Fibroblast of skin of left biceps (primary cell): ENCODE measurements at regions not wholly inside any gene's neighbourhood (a gene's known extent, or its start where the extent isn't known, plus 50 kb on each side); places are given as distances from the start of the nearest gene placed in this dataset.
"Not testable (repeated sequence)": the region's sequence is repeated elsewhere in the genome, so short reads cannot be mapped to it uniquely, and the experiment has no call there.

ENCODE experiments used
- DNase-seq, 2 experiments: peaks; one replicate each; pipeline ENCODE4 v3.0.0-alpha.2; 2013; ENCODE audit warnings: low read depth in 2 of 2

DNA sequence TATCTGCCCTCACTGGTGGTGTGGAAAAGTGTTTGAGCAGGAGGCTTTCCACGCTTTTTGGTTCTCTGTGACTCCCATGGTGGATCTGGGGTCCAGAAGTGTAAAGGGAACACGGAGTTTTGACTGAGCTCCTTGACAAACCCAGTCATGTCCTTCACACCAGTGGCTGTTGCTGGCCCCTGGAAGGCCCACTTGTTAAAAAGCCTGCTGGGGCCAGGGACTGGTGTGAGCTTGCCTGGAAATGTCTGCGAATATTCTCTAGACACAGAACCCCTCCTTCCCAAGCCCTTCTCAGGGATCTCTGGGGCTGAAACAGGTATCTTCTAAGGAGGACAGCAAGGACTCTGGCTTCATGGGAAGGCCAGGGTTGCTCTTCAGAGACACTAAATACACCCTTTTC is 343.0 kb downstream of the TCERG1L start:
- no peak for DNase-seq

DNA sequence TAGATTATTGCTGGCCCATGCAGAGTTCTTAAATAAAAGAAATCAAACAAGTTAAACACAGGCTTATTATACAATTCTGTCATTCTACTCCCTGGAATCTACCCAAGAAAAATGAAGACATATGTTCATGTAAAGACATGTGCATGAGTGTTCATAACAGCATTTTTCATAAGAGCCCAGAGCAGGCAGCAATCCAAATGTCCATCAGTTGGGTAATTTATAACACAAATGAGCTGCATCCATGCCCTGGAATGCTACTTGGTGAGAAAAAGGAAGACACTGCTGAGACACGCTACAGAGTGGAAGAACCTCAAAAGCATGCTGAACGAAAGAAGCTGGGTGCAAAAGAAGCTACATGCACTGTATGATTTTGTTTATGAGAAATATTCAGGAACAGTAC is 342.6 kb downstream of the TCERG1L start:
- no peak for DNase-seq

DNA sequence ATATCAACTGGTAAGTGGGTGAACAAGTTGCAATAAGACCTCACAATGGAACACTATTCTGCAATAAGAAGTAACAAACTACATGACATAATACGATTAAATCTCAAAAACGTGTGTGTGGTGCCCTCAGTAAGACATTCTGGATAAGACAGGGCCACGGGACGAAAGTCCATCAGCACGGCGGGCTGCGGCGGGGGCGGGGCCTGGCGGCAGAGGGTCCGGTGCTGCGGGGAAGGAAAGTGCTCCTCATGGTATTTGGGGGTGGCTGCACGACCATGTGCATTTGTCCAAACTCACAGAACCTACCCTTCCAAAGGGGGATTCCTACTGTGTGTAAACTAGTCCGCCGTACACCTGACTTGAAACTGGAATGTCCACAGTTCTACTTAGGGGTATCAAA is 341.8 kb downstream of the TCERG1L start:
- no peak for DNase-seq

DNA sequence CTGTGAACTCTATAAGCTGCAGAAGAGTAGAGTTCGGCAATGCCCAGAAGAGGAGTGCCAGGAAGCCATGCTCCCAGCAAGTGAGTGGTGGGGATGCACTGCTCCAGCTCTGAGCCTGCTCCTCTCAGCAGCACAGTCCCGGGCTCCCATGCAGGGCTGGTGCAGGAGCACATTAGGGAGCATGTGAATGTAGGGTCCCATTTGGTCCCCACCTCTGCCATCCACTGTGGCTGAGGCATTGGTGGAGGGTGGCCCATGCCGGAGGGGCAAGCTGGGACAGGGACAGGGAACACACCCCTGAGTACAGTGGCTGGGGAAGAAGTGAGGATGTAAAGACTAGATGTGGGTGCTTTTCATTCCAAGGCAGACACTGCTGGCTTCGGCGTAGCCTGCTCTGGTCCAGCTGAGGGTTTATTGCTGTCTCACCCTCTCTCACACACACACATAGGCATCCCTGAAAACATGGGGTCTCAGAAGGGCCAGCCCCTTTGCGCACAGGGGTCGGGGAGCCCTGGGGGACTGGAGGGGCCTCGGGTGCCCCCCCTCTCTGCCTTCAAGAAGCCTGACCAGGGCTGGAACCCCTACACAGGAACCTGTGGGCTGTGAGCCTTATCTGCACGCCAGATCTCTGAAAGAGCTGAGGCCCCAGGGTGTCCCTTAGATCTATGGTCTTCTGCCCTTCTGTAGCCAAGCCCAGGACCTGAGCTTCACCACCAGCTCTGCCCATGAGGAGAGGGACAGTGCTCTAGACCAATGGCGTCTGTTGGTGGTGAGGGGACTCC is 341.0 kb downstream of the TCERG1L start:
- no peak for DNase-seq

DNA sequence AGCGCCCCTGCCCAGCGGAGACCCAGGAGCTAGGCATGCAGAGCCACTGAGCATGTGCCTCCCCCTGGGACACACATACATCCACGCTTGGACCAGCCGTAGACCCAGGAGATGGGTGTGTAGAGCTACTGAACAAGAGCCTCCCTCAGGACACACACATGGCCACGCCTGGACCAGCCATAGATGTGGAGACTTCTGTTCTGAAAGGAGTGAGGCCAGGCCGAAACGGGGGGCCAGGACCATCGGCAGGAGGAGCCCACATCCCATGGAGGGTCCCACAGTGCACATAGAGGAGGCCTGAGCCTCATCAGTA is 340.4 kb downstream of the TCERG1L start:
- no peak for DNase-seq

DNA sequence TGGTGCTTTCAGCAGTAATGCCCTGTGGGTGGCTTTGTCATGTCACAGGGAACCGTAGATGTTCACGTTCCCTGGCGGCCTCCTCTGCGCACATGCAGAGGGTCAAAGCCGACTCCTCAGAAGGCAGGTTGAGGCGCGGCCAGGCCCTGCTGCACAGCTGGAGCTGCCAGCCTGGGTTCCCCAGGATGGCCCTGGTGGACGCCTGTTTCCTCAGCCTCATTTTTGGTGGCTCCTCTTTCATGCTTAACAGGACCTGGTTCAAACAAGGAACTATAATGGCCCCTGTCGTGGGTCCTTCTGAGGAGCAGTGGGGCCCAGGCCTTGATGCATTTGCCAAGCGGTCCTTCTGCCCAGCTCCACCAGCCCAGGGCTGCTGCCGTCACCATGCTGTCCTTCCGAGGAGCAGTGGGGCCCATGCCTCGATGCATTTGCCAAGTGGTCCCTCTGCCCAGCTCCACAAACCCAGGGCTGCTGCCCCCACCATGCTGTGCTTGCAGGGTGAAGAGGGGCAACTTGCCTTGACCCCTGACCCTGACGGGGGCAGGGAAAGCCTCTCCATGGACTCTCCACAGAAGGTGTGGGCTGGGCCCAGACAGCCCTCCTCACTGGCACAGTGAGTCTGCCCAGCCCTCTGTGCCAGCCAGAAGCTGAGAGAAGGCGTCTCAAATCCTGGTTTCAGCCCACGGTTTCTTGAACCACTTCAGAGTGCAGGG is 338.2 kb downstream of the TCERG1L start:
- no peak for DNase-seq

DNA sequence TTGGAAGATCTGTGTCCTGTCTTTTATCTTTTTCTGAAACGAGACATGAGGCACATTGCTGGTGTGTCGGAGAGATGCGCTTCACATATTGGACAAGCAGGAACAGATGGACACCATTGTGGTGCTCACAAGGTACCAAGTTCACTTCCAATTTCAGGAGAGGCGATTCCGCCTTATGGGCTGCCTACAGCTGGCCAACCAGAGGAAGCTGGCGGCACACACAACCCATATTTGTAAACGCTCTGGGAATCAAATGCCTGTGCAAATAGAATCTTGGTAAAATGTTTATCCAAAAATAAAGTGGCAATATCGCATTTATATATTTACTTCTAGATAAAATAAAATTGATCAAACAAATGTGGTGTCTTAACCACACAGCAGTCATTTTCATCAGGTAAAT is 337.4 kb downstream of the TCERG1L start:
- no peak for DNase-seq

DNA sequence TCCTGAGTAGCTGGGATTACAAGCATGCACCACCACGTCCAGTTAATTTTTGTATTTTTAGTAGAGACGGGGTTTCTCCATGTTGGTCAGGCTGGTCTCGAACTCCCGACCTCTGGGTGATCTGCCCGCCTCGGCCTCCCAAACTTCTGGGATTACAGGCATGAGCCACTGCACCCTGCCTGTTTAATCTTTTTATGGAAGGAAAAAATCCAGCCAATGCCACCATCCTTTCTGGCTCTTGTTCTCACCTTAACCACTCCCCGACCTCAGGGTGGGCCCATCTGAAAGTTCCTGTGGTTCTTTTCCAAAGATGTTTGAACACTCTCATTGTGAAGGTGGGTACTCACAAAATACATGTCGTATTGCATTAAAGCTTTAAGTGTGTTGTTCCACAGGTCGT is 336.2 kb downstream of the TCERG1L start:
- not testable (repeated sequence) for DNase-seq

DNA sequence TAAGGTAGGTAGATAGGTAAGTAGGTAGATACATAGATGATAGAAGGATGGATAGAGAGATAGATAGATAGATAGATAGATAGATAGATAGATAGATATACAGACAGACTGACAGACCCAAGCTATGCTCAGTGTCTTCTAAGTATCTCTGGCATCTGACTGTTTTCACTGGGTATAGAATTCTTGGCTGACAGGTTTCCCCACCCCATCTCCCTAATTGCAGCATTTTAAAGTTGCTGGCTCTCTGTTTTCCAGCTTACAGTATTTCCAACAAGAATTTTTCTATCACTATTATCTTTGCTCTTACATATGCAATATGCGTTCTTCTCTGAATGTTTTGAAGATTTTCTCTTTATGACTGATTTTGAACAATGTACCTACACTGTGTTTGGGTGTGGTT is 328.7 kb downstream of the TCERG1L start:
- no peak for DNase-seq

DNA sequence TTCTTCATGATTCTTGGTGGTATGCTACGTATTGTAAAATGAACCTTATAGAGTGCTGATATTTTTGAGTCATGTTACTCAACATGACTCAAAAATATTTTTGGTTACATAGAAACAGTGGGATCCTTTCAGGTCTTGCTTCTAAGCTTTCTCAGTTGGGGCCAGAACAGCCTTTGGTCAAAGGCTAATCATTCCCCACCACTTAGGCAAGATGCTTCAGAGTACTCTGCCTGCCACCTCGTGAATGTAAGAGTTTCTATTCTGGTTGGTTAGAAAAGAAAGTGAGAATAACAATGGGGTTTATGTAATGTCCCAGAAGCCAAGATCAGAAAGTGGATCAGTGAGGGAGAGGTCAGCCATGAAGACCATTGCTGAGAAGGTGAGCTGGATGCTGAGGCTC is 327.8 kb downstream of the TCERG1L start:
- no peak for DNase-seq

DNA sequence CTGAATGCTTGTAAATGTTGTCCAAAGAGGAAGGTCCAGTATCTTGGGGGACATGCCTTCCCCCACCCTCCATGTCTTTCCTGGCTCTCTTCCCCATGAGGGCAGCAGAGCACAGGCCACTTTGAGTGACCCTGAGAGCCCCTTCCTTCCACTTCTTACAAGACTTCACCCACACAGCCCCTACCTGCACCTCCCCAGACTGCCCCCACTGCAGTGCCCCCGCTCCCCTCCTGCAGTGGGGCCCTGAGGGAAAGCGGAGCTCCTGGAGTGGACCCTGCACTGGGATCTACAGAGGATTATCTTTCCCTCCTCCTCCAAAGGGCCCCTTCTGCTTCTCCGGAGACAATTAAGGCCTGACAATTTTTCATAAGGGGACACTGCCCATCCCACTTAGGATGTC is 326.8 kb downstream of the TCERG1L start:
- no peak for DNase-seq

DNA sequence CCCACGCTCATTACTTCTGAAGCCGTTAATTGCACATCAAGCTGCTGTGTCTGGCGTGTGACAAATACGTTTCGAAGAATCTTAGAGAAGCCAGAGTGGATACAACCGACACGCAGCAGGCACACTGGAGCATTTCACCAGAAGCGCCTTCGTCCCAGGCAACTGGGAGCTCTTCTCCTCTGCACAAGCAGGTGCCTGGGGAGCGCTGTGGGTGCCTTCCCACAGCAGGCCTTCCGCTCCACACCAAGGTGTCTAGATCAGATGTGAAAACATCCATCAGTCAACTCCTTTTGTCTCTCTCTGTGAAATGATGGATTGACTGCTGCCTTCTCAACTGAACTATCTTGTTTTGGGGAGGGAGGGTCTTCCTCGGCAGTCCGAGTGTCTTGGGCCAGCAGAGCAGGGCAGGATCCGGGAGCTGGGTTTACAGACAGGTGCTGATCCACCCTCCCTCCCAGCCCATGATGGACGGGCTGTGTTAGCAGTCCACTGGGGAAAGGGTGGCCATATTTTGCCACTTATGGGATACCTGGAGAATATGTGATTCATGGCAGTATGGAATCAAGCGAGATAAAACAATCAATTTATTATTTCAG is 326.3 kb downstream of the TCERG1L start:
- no peak for DNase-seq

DNA sequence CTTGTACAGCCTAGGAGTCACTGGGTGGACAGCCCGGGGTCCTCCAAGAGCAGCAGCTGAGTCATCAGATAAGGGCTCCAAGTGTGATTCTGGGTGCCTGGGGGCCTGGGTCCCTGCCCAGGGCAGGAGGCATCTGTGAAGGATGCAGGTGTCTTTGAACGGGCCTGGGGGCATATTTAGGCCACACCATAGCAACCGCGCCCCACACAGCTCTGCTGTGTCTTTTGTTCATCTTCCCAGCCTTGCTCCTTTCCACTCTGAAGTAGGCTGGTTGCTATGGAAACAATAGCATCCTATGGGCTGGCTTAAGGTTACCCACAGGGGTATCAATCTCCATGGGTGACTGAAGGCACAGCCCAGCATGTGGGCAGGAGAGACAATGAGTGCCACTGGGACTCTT is 324.7 kb downstream of the TCERG1L start:
- no peak for DNase-seq

DNA sequence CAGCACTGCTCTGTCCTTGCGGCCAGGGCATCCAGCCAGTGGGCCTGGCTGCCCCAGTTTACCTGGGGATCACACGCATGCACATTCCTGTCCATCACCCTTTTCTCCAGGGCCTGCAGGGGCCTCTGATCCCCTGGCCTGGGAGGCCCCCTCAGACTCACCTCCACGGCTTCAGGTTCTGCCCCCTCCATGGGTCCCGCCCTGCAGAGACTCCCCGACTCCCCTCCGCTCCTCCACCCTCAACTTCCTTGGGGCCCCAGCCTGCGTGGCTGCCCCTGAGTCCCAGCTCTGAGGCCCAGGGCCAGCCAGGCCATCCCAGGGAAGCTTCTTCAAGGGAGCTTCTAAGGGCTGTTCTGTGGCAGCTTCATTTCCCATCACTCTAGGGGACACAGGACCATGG is 324.1 kb downstream of the TCERG1L start:
- DNase-seq: no peak

DNA sequence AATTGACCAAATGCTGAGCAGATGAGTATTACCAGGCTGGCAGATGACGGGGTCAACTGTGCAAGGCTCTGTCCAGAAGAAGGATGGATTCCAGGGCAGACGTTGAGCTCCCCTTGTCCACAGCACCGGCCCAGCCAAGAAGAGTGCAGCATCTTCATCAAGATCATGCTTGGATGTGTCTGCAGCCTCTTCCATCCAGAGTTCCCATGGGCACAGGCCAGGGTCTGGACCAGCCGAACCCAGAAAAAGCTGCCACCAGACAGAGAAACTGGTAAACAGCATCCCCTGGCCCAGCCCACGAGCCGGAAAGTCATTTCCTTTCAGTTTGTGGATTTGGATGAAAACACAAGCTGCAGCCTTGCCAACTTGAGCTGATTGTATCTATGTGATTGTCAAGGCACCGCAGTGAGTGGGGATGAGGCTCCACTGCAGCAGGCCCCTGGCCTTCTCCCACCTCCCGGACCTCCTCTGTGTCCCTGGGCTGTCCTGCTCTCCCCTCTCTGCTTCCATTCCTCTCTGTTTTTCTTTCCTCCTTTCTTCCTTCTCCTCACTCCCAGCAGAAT is 321.8 kb downstream of the TCERG1L start:
- no peak for DNase-seq

DNA sequence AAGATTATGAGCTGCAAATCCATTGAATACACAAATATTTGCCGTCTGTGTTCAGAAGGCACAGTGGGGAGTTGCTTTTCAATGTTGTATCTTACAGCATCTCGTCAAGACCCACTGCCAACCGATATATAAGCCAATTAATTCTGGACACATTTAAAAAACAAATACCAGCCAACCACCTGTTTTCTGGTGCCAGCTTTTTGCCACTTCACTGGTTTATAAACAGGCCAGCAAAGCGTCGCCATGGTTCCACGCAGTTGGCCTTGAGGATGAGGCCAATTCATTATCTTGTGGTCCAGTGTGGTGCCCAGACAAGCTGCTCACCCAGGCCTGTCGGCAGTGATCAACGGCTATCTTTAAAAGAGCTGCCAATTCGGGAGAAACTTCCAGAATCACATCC is 321.0 kb downstream of the TCERG1L start:
- no peak for DNase-seq

DNA sequence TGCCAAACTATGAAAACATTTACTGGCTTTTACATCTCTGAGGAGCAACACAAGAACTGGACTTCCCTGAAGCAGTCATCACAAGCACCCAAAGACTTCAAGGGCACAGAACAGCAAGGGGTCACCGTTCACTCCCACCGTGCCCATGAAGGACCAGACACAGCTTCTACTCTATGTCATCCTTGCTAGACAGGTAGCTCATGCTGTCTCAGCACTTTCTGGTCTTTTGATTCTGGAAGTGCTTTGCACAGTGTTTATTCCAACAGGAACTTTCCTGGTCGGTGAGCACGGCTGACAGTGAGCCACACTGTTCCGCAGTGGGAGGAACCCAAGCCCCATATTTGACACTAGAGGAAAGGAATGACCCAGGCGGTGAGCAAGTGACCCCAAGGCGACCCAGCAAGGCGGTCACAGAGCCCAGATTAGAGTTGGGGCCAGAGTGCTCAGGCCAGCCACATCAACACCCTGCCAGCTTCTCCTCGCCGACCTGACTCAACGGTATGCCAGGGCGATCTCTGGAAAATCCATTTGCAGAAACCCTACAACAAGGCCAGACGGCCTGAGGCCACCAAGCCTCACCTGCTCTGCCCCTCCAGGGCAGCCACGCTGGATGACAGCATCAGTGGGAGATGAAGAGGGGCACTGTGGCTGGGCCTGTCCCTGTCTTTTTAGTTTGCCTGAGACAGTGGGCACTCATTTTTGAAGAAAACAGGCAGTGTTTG is 318.6 kb downstream of the TCERG1L start:
- DNase-seq: no peak

DNA sequence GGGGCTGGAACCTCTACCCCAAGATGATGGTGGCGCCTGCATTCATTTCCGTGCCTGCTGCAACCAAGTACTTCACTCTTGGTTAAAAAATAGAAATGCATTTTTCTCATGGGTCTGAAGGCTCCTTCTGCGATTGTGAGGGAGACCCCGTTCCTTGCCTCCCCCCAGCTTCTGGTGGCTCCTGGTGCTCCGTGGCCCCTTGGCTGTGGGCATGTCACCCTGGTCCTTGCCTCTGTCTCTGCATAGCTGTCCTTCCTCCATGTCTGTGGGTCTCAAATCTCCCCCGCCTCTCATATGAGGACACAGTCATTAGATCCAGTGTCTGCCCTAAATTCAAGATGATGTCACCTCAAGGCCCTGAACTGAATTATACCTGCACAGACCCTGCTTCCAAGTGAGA is 317.9 kb downstream of the TCERG1L start:
- no peak for DNase-seq

DNA sequence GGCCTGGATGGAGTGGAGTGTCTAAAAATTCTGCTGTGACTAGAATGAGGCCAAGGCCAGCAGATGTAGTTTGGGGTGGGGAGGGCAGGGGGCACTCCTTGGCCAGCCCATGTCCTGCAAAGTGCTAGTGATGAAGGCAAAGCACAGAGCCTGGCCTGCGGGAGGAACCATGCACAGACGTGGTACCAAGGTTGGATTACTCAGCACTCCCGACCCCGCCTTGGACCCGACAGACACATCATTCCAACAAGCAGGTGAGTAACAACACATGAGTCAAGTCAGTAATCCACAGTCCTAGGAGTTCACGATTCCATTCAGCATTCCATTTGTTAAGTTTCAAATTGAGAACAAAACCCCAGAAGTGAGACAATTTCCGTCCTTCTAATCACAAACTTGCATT is 317.3 kb downstream of the TCERG1L start:
- no peak for DNase-seq

DNA sequence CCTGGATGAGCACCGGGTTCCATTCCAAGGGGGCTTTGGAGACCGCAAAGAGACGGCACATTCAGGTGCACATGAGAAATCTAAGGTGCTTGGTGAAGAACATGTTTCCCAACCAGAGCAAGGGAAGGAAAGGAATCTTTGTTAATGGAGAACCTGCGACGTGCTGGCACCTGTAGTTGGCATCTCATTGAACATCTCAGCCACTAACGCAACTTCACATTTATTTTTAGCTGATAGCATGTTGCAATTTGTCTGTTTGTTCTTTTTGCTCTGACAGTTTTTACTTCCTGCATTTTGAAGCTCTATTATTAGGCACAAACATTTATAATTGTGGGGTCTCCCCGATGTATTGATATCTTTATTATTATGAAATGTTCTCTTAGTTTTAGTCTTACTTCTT is 316.7 kb downstream of the TCERG1L start:
- no peak for DNase-seq

DNA sequence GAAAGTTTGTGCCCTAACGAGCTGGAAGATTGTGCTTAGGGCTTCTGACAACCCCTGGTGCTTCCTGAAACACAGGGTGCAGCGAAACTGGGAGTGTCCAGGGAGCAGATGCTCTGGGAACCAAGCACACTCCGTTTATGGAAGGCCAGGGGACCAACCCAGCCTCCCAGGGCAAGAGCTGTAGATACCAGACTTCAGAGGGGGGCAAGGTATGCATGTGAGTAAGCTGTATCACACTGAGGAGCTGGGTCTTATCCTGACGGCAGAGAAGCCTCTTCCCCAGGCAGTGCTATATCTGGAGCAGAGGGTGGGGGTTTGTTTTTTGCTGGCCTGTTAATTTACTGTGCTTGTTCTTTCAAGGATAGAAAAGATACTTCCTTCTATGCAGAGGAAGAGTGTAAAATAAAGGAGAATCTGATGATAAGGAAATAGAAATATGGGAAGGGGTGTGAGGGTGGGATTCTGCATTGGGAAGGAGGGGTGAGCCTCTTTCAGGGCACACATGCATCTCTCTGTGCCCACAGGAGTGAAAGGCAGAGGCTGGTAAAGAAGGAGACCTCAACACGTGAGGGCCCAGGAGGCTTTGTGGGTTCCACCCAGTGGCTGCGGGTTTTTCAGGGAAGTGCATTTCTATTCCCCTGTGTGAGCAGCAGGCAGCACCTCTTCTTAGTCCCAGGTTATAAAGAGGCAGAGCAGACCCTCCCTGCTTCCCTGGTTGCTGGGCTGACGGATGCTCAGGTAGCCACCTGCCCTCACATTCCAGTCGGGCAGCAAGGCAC is 314.1 kb downstream of the TCERG1L start:
- DNase-seq: no peak

DNA sequence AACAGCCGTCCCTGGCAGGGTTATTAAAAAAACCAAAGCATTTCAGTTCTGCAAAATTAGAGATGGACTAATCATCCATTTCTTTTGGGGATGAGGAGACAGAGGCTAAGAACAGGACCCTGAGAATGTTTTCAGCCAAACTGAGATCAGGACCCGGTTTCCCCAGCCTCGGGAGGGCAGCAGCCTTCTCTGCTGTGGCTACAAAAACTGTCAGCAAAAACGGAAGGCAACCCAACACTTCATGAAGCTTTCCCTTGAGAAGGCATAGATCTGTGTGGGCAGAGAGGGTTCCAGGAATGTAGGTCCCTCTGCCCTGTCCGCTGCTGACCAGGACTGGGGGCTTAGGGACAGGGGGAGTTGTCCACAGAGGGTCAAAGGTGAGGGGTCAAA is 313.5 kb downstream of the TCERG1L start:
- DNase-seq: no peak
